HG02943 (cell line): ENCODE measurements at regions not wholly inside any gene's neighbourhood (a gene's known extent, or its start where the extent isn't known, plus 50 kb on each side); places are given as distances from the start of the nearest gene placed in this dataset.

Experiments used
- ATAC-seq: cut with Tn5 transposase; IDR thresholded peaks from one replicate; pipeline ENCODE4 v1.9.1; 2021; ENCODE audit warnings: mild to moderate bottlenecking, low read depth, moderate library complexity; ENCODE audit not compliant: unreplicated experiment

DNA sequence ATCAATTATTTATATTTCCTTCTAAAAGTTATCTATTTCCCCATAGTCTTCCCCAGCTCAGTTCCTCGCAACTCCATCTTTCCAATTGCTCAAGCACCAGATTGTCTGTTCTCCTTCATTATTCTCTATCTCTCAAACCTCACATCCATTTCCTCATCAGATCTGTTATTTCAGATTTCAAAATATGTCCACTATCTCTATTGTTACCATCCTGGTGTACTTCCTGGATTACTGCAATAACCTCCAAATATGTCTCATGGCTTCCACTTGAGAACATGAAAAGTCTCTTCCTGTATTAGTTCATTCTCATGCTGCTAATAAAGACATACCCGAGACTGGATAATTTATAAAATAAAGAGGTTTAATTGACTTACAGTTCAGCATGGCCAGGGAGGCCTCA lies 641.7 kb upstream of the ZEB2 start:
- no peak for ATAC-seq

GRCh38 chr2:145160855-145161254 lies 640.9 kb upstream of the ZEB2 start:
- no peak for ATAC-seq

DNA sequence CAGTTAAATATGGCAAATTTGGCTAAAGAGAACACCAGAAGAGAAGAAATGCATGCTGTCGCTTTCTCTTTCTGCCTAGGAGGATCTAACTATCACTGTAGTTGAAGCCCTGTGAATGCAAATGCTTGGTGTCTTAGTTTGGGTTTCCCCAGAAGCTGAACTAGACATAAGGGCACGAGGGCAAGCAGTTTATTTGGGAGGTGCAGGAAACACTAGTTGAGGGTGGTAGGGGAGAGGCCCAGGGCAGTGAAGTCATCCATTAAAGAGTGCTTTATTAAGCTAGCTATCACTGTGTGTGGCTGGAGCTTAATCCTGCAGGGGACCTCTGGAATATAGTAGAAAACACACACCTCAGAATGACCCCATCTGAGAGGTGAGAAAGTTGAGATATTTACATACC lies 639.8 kb upstream of the ZEB2 start:
- no peak for ATAC-seq

DNA sequence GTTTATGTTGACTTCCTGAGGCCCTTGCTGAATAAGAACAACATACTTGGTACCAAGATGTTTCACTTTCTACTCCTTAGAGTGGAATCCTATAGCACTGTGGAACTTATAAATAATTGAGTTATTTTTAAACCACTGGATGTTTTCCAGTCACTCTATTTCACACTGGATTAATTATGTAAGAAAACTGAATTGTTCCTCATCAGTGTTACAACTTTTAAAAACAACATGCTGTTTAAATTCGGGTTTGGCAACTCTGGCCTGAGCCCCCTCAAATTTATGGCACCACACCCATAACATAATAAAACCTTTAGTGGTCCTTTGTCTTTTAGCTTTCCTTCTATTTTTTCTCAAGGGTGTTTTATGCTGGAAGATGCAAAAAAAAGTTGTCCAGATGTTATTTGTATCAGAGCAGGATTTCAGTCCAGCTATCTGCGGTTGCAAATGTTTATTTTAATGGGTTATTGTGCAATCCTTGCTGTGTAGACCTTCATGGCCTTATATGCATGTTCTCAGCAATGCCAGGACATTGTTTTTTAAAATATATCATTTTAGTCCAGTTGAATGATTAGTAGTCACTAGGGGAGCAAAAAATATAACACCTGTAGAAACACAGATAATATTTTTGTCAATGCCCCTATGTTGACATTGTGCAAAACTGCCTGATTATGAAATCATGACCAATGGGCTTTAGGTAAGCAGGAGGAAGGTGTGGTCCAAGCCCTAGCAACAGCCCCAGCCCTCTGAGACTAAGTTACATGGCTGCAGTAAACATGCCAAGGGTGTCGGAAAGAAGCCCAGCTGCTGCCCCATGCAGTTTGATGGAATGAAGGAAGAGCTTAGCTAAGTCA lies 638.0 kb upstream of the ZEB2 start:
- no peak for ATAC-seq

DNA sequence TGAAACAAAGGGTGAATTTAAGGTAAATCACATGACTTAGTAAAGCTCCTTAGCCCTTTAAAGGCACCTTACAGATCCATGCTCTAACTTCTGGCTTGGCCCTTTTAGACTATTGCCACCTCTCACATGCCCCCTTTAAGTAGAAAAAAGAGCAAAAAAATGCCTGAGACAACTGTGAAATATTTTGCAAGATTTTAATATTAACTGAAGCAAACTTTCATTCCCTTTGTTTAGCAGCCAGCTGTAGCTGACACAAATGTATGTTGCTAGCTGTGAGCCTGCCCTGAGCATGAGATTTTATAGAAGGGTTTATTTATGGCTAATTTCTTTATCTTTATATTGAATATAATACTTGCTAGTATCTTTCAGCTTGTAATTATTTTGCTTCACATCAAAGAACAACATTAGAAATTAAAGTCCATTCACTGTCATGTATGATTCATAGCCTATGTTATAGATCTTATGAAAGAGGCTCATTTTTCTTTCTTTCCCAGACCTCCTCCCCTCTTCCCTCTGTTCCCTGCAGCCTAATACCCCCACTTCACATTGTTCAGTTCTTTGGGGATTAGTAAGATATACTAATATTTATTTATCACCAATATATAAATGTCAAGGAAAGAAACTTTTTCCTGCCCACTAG lies 637.2 kb upstream of the ZEB2 start:
- ATAC-seq: no peak

GRCh38 chr2:145156199-145156598 lies 636.3 kb upstream of the ZEB2 start:
- no peak for ATAC-seq

DNA sequence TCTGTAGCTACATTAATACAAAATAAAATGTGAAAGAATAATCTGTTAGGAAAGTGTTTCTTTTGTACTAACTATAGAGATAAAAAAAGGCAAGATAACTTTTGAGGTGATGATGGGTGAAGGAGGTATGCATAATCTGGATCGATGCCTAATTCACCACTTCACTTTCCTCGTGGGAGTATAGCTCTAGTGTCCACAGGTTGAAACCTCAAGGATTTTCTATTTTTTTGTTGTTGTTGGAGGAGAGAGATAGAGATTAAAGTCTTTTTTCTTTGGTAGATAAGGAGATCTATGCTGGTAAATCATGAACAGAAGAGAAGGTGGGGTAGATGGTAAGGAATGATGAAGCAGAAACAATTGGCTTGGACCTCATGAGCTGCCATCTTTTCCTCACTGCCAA lies 635.3 kb upstream of the ZEB2 start:
- ATAC-seq: no peak

DNA sequence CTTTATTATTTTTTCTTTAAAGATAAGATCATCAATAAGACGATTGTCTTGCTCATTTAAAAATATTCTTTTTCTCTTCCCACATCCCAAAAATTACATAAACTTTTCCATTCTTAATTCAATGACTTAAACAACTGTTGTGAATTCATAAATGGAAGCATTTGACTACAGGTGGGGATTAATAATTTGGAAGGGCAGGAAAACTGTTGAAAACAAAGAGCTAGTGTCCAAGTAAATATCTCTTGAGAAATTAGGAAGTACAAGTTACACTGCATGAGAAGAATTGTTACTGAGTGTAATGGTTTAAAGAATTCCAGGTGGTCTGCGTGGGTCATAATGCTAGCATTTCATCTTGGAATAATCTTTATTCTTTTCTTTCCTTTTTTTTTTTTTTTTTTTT lies 634.8 kb upstream of the ZEB2 start:
- ATAC-seq: no peak

DNA sequence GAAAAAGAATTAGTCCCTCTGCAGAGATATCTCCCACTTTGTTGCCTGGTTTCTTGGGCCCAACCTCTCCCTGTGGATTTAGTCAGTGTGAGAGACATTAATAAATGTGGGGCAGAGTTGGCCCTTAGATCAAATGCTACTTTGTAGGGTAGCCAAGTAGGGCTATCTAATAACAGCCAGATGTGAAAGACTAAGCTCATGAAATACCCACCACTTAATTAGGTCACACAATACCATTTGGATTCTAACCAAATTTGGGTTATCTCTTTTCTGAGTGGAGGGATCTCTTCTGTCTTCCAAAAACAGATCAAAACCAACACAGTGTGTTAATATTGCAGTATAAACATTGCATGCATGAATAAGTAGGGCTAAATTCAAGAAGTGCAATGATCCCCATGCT lies 626.8 kb upstream of the ZEB2 start:
- ATAC-seq: no peak

GRCh38 chr2:145144131-145144728 lies 624.3 kb upstream of the ZEB2 start:
- no peak for ATAC-seq

DNA sequence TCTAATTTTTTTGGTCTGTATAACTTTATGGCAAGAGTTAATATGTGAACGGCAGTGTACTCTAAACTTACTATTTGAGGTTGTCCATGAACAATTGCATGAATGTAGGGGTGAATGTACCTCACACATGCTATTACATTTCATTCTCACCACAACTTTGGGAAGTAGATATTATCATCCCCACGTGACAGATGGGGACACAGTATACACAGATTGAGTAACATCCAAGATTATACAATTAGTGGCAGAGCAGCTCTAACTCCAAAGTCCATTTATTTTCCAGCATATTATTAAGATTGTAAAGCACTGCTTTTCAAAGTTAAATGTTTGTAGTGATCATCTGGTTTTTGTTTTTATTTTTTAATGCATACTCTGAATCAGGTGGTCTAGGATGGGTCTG lies 622.1 kb upstream of the ZEB2 start:
- no peak for ATAC-seq

DNA sequence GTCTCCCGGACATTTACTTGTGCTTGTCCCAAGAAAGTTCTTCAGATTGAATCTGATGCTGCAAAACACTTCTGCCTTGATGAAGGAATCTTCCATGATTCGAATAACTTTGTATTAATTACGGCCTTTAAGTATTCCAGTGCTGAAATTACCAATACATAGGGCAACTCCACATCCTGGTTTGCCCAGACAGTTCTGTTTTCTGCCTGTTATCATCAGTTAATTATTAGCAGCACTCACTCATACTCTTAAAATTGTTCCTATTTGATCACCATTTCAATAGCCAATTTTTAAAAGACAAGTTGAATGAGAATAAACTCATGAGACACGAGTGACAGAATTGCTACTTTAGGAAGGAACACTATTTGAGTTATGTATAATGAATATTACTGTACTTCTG lies 620.7 kb upstream of the ZEB2 start:
- ATAC-seq: no peak

- ATAC-seq: no peak
These were observed 618.7 kb upstream of the ZEB2 start for GRCh38 chr2:145138626-145139025.

DNA sequence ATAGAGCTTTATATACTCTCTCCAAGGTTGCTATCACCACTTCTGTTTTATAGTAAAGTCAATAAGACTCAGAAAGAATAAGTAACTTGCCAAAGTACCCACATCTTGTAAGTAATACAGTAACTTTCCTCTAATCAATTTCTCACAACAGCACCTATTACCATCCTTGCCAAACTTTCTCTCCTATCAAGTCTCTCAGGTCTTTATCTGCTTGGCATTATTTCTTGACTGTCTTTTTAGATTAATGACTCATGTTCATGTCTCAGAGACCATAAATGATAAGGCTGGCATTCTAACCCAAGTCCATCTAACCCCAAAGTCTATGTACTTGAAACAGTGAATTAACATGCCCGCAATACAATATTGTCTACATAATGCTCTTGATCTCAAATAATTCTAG lies 618.0 kb upstream of the ZEB2 start:
- ATAC-seq: no peak

GRCh38 chr2:145137211-145137610 lies 617.3 kb upstream of the ZEB2 start:
- no peak for ATAC-seq

DNA sequence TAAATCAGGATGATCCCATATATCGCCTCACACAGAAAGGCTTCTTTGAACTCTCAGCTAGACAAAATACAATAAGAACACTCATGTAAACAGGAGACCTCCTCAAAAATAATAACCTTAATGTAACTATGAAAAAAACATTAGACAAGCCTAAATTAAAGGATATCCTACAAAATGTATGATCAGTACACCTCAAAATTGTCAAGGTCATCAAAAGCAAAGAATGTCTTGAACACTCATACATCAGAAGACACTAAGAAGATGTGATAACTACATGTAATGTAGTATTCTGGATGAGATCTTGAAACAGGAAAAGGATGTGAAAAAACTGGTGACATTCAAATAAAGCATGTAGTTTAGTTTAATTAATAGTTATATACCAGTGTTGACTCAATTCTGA lies 616.8 kb upstream of the ZEB2 start:
- no peak for ATAC-seq

DNA sequence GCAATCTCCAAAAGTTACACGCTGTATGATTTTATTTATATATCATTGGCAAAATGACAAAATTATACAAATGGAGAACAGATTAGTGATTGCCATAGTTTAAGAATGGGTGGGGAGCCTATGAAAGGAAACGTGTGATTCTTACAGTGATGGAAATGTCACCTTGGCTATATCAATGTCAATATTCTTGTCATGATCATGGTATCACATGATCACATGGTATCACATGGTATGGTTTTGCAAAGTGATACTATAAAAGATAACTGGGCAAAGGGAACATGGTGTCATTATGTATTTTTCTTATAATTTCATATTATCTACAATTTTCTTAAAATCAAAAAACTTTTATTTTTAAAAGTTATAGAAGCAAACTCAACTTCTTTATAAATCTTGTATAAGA lies 606.2 kb upstream of the ZEB2 start:
- ATAC-seq: no peak

- ATAC-seq: no peak
These were observed 604.2 kb upstream of the ZEB2 start for GRCh38 chr2:145124085-145124484.

DNA sequence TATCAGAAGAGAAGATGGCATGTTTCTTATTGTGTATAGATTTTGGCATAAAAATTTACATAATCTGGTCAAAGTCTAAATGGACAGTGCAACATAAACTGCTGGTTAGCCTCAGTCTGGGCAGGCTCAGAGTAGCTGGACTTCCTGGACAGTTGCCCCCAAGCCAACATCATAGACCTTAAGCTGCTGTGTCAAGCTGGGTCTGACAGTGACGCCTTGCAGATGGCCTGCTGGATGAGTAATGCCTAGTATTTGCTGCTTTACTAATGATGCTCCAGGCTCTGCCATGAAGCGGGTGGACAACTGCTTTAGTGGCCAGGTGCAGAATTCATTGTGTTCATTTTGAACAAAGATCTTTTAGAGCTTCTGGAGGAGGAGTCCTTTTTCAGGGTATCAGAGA lies 603.7 kb upstream of the ZEB2 start:
- no peak for ATAC-seq

DNA sequence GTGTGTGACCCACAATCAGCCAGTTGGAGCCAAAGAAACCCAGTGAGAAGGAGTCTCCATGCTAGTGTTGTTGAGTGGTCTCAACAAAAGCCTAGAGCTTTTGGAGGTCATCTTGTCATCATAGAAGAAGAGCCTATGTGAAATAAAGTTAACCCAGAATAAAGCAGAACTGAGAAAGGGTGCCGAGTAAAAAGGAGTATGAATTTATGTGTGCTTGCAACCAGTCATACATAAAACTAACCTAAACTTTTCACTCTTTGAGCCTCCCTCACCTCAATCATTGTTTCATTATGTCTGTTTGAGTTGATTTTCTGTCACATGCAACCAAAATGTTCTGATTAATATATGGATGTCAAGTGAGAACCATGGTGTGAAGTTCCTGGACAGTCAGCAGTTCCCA lies 599.3 kb upstream of the ZEB2 start:
- ATAC-seq: no peak

GRCh38 chr2:145116834-145117725 lies 597.2 kb upstream of the ZEB2 start:
- no peak for ATAC-seq
